ENCODE measurements at regions not wholly inside any gene's neighbourhood (a gene's known extent, or its start where the extent isn't known, plus 50 kb on each side); places are given as distances from the start of the nearest gene placed in this dataset.

GRCh38 chr5:54765165-54766028, 220.0 kb downstream of the ESM1 start:
- DNase-seq: no peak

- DNase-seq: no peak
Observed at GRCh38 chr5:54764102-54765090, 221.0 kb downstream of the ESM1 start.

- DNase-seq: no peak
Observed at GRCh38 chr5:54761213-54761701, 224.1 kb downstream of the ESM1 start.

GRCh38 chr5:54760182-54760935, 225.0 kb downstream of the ESM1 start:
- no peak for DNase-seq

GRCh38 chr5:54758038-54758437, 227.4 kb downstream of the ESM1 start:
- DNase-seq: no peak

GRCh38 chr5:54757541-54757940, 227.9 kb downstream of the ESM1 start:
- DNase-seq: no peak

GRCh38 chr5:54756796-54757402, 228.5 kb downstream of the ESM1 start:
- DNase-seq: no peak

- no peak for DNase-seq
Observed at GRCh38 chr5:54756301-54756700, 229.1 kb downstream of the ESM1 start.

- no peak for DNase-seq
Observed at GRCh38 chr5:54754878-54755277, 230.5 kb downstream of the ESM1 start.

GRCh38 chr5:54754420-54754819, 231.0 kb downstream of the ESM1 start:
- no peak for DNase-seq

GRCh38 chr5:54753753-54754152, 231.6 kb downstream of the ESM1 start:
- no peak for DNase-seq

- no peak for DNase-seq
Observed at GRCh38 chr5:54753034-54753433, 232.4 kb downstream of the ESM1 start.

GRCh38 chr5:54748527-54748926, 231.0 kb downstream of the SNX18 start:
- no peak for DNase-seq

- no peak for DNase-seq
Observed at GRCh38 chr5:54746777-54747398, 229.3 kb downstream of the SNX18 start.

- no peak for DNase-seq
Observed at GRCh38 chr5:54746346-54746745, 228.8 kb downstream of the SNX18 start.

GRCh38 chr5:54745599-54745998, 228.0 kb downstream of the SNX18 start:
- no peak for DNase-seq

- DNase-seq: peak; percentile 25
Observed at GRCh38 chr5:54743997-54744788, 226.6 kb downstream of the SNX18 start.

GRCh38 chr5:54743581-54743980, 226.0 kb downstream of the SNX18 start:
- no peak for DNase-seq

GRCh38 chr5:54742417-54742891, 224.9 kb downstream of the SNX18 start:
- no peak for DNase-seq

- no peak for DNase-seq
Observed at GRCh38 chr5:54741711-54742110, 224.2 kb downstream of the SNX18 start.

GRCh38 chr5:54740141-54740540, 222.6 kb downstream of the SNX18 start:
- DNase-seq: no peak

Data from stimulated activated naive CD4-positive, alpha-beta T cell treated with Interleukin-2 at 50 U/mL for 16 hours (primary cell).